ENCODE measurements at regions not wholly inside any gene's neighbourhood (a gene's known extent, or its start where the extent isn't known, plus 50 kb on each side); places are given as distances from the start of the nearest gene placed in this dataset.
A peak's percentile ranks its signal among the peaks of the same experiment; 100 is the strongest.

DNA sequence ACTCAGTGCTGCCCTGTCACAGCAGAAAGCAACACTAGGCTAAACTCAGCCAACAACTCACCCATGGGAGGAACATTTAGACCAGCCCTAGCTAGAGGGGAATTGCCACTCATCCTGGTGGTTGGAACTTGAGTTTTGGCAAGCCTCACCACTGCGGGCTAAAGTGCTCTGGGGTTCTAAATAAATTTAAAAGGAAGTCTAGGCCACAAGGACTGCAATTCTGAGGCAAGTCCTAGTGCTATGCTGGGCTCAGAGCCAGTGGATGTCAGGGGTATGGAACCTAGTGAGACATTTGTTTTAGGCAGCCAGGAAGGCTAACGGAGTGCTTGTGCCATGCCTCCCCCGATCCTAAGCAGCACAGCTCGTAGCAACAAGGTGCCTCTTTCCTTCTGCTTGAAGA, 78.0 kb downstream of the RGS13 start:
- DNase-seq = no peak

DNA sequence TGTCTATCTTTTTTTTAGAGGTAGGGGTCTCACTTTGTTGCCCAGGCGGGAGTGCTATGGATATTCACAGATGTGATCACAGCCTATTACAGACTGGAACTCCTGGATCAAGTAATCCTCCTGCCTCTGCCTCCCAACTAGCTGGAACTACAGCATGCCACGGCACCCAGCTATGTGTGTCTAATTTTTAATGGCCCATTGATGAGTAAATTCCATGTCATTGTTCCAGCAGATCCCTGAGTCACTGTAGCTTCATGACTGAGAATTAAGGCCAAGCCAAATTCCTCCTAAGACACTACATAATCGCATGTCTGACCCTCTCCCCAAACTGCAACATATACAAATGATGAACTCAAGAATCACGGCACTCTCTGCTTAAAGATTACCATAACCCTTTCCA, 84.2 kb upstream of the RGS2 start:
- DNase-seq = no peak

GRCh38 chr1:192726820-192727504, 81.9 kb upstream of the RGS2 start:
- DNase-seq = no peak

DNA sequence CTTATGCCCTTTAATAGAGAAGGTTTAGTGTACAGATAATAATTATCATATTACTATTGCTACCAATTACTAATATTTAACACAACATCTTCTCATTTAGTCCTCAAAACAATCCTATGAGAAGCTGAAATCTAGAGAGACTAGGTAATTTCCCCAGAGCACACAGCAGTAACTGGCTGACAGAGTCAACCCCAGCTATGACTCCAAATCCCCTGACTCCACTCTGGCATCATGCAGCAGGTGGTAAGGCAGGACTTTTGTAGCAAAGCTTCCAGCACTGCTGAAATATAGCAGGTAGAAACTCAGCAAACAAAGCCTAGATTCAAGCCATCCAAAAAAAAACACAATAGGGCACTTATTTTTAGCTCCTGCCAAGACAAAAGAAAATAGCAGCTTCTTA, 79.3 kb upstream of the RGS2 start:
- DNase-seq = no peak

- DNase-seq = no peak
Observed at GRCh38 chr1:192730198-192730597, 78.6 kb upstream of the RGS2 start.

- DNase-seq = no peak
Observed at GRCh38 chr1:192732787-192733186, 76.1 kb upstream of the RGS2 start.

GRCh38 chr1:192735298-192735915, 73.4 kb upstream of the RGS2 start:
- DNase-seq = no peak

GRCh38 chr1:192737306-192737705, 71.5 kb upstream of the RGS2 start:
- DNase-seq = no peak

DNA sequence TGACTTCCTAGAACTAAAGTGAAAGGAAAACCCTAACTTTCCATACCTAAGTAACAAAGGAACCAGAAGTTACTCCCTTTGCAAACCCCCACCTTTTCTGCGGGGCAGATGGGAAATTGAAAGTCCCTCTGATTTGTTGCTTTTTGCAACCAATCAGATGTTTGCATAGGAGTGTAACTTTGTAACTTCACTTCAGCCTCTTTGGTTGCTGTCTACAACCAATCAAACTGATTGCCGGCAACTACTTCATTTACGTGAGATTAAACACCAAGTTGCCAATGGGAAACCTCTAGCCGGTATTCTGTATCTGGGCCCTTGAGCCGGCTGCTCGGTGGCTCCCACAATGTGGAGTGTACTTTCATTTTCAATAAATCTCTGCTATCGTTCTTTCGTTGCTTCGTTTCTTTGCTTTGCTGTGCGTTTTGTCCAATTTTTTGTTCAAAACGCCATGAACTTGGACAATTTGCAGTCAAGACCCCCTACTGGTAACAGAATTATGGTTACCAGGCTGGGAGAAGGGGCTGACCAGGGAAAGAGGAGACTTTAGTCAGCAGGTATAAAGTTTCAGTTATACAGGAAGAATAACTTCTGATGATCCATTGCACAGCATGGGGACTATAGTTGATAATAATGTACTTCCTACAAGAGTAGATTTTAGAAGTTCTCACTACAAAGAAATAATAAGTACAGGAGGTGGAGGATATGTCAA, 69.2 kb upstream of the RGS2 start:
- no peak for DNase-seq

DNA sequence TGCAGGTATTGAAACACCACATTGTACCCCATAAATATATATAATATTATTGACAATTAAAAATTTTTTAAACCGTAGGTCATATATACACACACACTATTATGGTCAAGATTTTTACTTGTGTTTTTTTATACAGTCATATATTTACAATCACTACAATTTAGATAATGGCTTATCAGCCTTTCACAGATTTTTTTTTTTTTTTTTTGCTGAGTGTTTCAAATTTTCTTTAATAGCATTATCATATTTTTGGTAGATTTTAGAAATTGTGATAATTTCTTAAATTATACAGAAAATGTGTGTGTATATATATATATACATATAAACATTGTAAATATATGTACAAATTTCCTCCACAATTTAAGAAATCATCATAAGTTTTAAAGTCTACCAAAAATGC, 68.6 kb upstream of the RGS2 start:
- no peak for DNase-seq

DNA sequence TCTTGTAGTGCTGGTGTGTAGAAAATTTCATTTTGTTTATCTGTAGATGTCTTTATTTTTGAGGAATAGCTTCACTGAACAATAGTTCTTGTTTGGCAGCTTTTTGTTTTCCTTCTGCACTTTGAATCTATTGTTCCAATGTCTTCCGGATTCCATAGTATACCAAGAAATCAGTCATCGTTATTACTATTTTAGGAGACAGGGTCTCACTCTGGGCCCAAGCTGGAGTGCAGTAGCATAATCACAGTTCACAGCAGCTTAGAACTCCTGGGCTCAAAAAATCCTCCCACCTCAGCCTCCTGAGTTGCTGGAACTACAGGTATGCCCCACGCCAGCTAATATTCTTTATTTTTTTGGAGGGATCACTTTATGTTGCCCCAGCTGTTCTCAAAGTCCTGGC, 67.7 kb upstream of the RGS2 start:
- DNase-seq = no peak

GRCh38 chr1:192747301-192747700, 61.5 kb upstream of the RGS2 start:
- DNase-seq = no peak

GRCh38 chr1:192747943-192748342, 60.9 kb upstream of the RGS2 start:
- DNase-seq = no peak

- peak; percentile 32 for DNase-seq
Observed at GRCh38 chr1:192749349-192749748, 59.5 kb upstream of the RGS2 start.

DNA sequence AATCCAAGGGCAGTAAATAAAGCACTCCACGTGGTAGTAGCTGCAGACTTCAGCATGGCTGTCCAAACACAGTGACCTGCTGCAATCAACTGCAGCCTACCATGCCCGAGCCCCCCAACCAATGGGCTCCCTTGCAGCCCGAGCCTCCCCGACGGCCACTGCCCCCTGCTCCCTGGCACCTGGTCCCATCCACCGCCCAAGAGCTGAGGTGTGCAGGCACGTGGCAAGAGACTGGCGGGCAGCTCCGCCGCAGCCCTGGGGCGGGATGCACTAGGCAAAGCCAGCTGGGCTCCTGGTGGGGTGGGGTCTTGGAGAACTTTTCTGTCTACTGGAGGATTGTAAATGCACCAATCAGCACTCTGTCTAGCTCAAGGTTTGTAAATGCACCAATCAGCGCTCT, 57.6 kb upstream of the RGS2 start:
- DNase-seq = no peak

DNA sequence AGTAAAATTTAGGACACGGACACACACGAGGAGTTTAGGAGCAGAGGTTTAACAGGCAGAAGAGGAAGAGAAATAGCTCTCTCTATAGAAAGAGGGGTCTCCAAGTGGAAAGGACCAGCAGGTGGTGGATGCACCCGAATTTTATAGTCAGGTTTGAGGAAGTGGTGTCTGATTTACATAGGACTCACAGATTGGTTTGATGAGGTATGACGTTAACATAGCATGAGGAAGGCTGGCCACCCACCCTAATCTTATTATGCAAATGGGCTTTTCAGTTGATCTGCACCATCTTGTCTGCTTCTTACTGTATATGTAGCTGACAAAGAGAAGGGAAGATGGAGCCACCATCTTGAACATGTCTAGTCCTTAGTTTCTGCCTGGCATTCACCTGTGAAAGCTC, 52.5 kb upstream of the RGS2 start:
- DNase-seq = no peak

DNA sequence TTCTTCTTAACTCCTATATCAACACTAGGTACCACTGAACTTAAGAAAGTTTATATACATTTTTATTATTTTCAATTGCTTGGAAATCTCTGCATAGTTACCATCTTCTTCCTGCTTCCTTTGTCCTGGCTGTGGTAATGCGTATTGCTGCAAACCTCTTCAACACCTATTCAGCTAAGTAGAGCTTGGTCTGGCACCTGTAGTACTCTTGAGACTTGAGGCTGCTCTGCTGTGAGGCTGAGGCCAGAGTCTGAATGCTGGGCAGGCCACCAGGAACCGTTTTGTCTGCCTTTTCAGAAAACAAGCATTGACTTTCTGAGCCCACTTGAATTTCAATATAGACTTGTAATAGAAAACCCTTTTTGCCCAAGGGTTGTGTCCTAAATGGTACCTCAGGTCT, 52.0 kb upstream of the RGS2 start:
- DNase-seq = no peak

DNA sequence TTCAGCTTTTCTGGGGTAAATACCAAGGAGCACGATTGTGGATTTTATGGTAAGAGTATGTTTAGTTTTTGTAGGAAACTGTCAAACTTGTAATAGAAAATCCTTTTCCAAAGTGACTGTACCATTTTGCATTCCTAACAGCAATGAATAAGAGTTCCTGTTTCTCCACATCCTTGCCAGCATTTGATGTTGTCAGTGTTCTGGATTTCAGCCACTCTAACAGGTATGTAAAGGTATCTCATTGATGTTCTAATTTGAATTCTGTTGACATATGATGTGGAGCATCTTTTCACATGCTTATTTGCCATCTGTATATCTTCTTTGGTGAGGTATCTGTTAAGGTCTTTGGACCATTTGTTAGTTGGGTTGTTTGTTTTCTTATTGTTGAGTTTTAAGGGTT, 50.3 kb upstream of the RGS2 start:
- no peak for DNase-seq
